DND-41 (cell line): ENCODE measurements at regions not wholly inside any gene's neighbourhood (a gene's known extent, or its start where the extent isn't known, plus 50 kb on each side); places are given as distances from the start of the nearest gene placed in this dataset.

Experiments used
- EZH2 ChIP-seq: IDR thresholded peaks from 3 replicates; pipeline ENCODE4 v1.6.1; 2012; ENCODE audit warnings: borderline replicate concordance, low read depth, mild to moderate bottlenecking, moderate library complexity, low read length, inconsistent platforms; ENCODE audit not compliant: severe bottlenecking
- TF ChIP-seq, protein P1 (sequence below): IDR thresholded peaks from 2 replicates; pipeline ENCODE4 v1.5.1; 2012; ENCODE audit warnings: borderline replicate concordance, low read length, moderate library complexity, mild to moderate bottlenecking; ENCODE audit not compliant: poor library complexity, severe bottlenecking; ENCODE audit errors: extremely low read depth

DNA sequence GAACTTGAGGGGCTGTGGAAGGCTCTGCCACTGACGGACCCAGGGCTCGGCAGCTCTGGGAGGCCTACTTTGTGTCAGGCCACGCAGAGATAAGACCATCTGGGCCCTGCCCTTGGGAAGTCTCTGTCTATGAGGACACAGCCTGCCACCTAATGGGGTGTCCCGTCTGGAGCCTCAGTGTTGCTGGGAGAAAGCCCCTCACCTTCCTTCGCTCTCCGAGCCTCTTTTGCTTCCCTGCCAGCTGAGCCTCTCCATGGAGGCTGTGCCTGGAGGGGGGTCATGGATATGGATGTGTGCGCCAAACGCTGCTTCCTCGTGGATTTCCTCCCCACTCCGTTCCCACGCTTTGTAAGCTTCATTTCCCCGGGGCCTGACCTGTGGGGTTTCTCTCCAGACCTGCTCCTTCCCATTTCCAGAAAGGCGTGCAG, 228.8 kb downstream of the SEC14L1 start:
- TF ChIP-seq, protein P1, sequence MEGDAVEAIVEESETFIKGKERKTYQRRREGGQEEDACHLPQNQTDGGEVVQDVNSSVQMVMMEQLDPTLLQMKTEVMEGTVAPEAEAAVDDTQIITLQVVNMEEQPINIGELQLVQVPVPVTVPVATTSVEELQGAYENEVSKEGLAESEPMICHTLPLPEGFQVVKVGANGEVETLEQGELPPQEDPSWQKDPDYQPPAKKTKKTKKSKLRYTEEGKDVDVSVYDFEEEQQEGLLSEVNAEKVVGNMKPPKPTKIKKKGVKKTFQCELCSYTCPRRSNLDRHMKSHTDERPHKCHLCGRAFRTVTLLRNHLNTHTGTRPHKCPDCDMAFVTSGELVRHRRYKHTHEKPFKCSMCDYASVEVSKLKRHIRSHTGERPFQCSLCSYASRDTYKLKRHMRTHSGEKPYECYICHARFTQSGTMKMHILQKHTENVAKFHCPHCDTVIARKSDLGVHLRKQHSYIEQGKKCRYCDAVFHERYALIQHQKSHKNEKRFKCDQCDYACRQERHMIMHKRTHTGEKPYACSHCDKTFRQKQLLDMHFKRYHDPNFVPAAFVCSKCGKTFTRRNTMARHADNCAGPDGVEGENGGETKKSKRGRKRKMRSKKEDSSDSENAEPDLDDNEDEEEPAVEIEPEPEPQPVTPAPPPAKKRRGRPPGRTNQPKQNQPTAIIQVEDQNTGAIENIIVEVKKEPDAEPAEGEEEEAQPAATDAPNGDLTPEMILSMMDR: no peak
- no peak for TF ChIP-seq EZH2
